SK-N-SH (cell line): ENCODE measurements at regions not wholly inside any gene's neighbourhood (a gene's known extent, or its start where the extent isn't known, plus 50 kb on each side); places are given as distances from the start of the nearest gene placed in this dataset.

Experiments
- CTCF ChIA-PET: fragments of 300-600, 350-600 bp; formaldehyde crosslinking; extraction: SDS; loops from one replicate; lab custom pipeline; 2021; lab: Yijun Ruan, JAX
- POLR2A ChIA-PET: fragments of 350-600 bp; sonication (Branson Sonifier 250); formaldehyde crosslinking; extraction: SDS; loops from one replicate; lab custom pipeline; 2020; ENCODE audit warnings: antibody characterized with exemption, inconsistent platforms; lab: Yijun Ruan, JAX
- DNase-seq: peaks from one replicate; pipeline ENCODE4 v3.0.0; 2012
- H2AFZ ChIP-seq: fragments of 200-600 bp; sonication (generic); 2 replicates; pipeline ENCODE4 v1.8.1; 2016; ENCODE audit warnings: antibody characterized with exemption, mild to moderate bottlenecking, low read depth
- H3F3A ChIP-seq: fragments of 200-600 bp; sonication (generic); replicated peaks from 2 replicates; pipeline ENCODE3; 2016; ENCODE audit warnings: antibody characterized with exemption, mild to moderate bottlenecking; ENCODE audit not compliant: insufficient read depth
- H3K27ac ChIP-seq, 2 experiments: fragments of 200-500 bp in 1 of 2; fragments of 200-600 bp in 1 of 2; sonication (Bioruptor generic) in 1 of 2; sonication (generic), shearing (Covaris generic) in 1 of 2; 2 replicates each; pipeline versions ENCODE4 v1.5.1 to v1.6.1; 2014 to 2016; ENCODE audit warnings: low read depth in 2 of 2, inconsistent platforms in 1 of 2, low read length in 1 of 2, mild to moderate bottlenecking in 1 of 2, mixed read lengths in 1 of 2
- H3K27me3 ChIP-seq: fragments of 200-600 bp; sonication (generic), shearing (Covaris generic); 2 replicates; pipeline ENCODE4 v1.6.1; 2016; ENCODE audit warnings: mixed run types; ENCODE audit not compliant: insufficient read depth
- H3K36me3 ChIP-seq, 2 experiments: fragments of 200-500 bp in 1 of 2; fragments of 200-600 bp in 1 of 2; sonication (Bioruptor generic) in 1 of 2; sonication (generic) in 1 of 2; replicated peaks in 1 of 2; 2 replicates each; pipeline versions ENCODE3 to v1.5.1; 2014 to 2016; ENCODE audit warnings: low read length in 1 of 2, mild to moderate bottlenecking in 1 of 2; ENCODE audit not compliant: insufficient read depth in 2 of 2, control insufficient read depth in 1 of 2
- H3K4me1 ChIP-seq, 2 experiments: fragments of 200-500 bp in 1 of 2; fragments of 200-600 bp in 1 of 2; sonication (Bioruptor generic) in 1 of 2; sonication (generic), shearing (Covaris generic) in 1 of 2; 2 replicates each; pipeline versions ENCODE4 v1.5.1 to v1.6.1; 2014 to 2016; ENCODE audit warnings: low read depth in 1 of 2, low read length in 1 of 2, mixed run types in 1 of 2; ENCODE audit not compliant: insufficient read depth in 2 of 2, control insufficient read depth in 1 of 2
- H3K4me2 ChIP-seq: fragments of 200-600 bp; sonication (generic), shearing (Covaris generic); 2 replicates; pipeline ENCODE4 v1.6.1; 2017; ENCODE audit warnings: mixed run types
- H3K4me3 ChIP-seq, 2 experiments: fragments of 200-500 bp in 1 of 2; fragments of 200-600 bp in 1 of 2; sonication (Bioruptor generic) in 1 of 2; sonication (generic), shearing (Covaris generic) in 1 of 2; 2 replicates each; pipeline versions ENCODE4 v1.5.1 to v1.8.1; 2014 to 2016; ENCODE audit warnings: low read depth in 2 of 2, inconsistent platforms in 1 of 2, low read length in 1 of 2, mild to moderate bottlenecking in 1 of 2, mixed read lengths in 1 of 2, moderate library complexity in 1 of 2
- H3K79me2 ChIP-seq: fragments of 200-600 bp; sonication (generic); 2 replicates; pipeline ENCODE4 v1.8.1; 2017; ENCODE audit warnings: mild to moderate bottlenecking; ENCODE audit not compliant: insufficient read depth
- H3K9ac ChIP-seq: fragments of 200-600 bp; sonication (generic); 2 replicates; pipeline ENCODE4 v1.6.1; 2017; ENCODE audit warnings: mixed run types
- H3K9me2 ChIP-seq: fragments of 200-600 bp; sonication (generic); 2 replicates; pipeline ENCODE4 v1.6.1; 2017; ENCODE audit warnings: mixed run types
- H3K9me3 ChIP-seq: fragments of 200-600 bp; sonication (generic); 2 replicates; pipeline ENCODE4 v1.6.1; 2017; ENCODE audit warnings: mixed run types, mild to moderate bottlenecking, moderate library complexity
- H4K20me1 ChIP-seq: fragments of 200-600 bp; sonication (generic); 2 replicates; pipeline ENCODE4 v1.6.1; 2017; ENCODE audit warnings: mild to moderate bottlenecking, mixed run types; ENCODE audit not compliant: insufficient read depth
- CHD2 ChIP-seq: fragments of 150-350 bp; IDR thresholded peaks from 2 replicates; pipeline ENCODE4 v1.6.1; 2018; ENCODE audit warnings: low read length; ENCODE audit not compliant: partially characterized antibody
- CTCF ChIP-seq: fragments of 200-600 bp; sonication (generic); IDR thresholded peaks from 2 replicates; pipeline ENCODE4 v1.6.1; 2017; ENCODE audit warnings: antibody characterized with exemption, mild to moderate bottlenecking, moderate library complexity
- ELF1 ChIP-seq: IDR thresholded peaks from 2 replicates; pipeline ENCODE4 v1.4.0; 2012
- EP300 ChIP-seq, 2 experiments: IDR thresholded peaks; 2 replicates each; pipeline versions ENCODE4 v1.4.0 to v1.6.1; 2012; ENCODE audit warnings: borderline replicate concordance in 1 of 2, low read depth in 1 of 2, low read length in 1 of 2
- EZH2phosphoT487 ChIP-seq: fragments of 200-600 bp; sonication (generic); IDR thresholded peaks from 2 replicates; pipeline ENCODE4 v1.6.1; 2017; ENCODE audit warnings: low read depth, mixed run types, mild to moderate bottlenecking, antibody characterized with exemption, moderate library complexity, borderline replicate concordance
- GABPA ChIP-seq: IDR thresholded peaks from 2 replicates; pipeline ENCODE4 v1.4.0; 2012; ENCODE audit warnings: low read depth, mild to moderate bottlenecking
- GATA2 ChIP-seq: sonication (generic); formaldehyde crosslinking; IDR thresholded peaks from 2 replicates; pipeline ENCODE4 v1.5.0; 2020; ENCODE audit warnings: mild to moderate bottlenecking, missing genetic modification reagents
- JUND ChIP-seq: IDR thresholded peaks from 2 replicates; pipeline ENCODE4 v1.4.0; 2012
- MEF2A ChIP-seq: IDR thresholded peaks from 2 replicates; pipeline ENCODE4 v1.4.0; 2012; ENCODE audit warnings: low read depth, borderline replicate concordance
- POLR2AphosphoS5 ChIP-seq: IDR thresholded peaks from 2 replicates; pipeline ENCODE4 v1.6.1; 2012; ENCODE audit warnings: low read depth, low read length
- RAD21 ChIP-seq: IDR thresholded peaks from 2 replicates; pipeline ENCODE4 v1.6.1; 2012; ENCODE audit warnings: mild to moderate bottlenecking, low read length
- REST ChIP-seq: IDR thresholded peaks from 2 replicates; pipeline ENCODE4 v1.6.1; 2012; ENCODE audit warnings: mild to moderate bottlenecking, low read depth, low read length, moderate library complexity
- SIN3A ChIP-seq: IDR thresholded peaks from 2 replicates; pipeline ENCODE4 v1.6.1; 2012; ENCODE audit warnings: low read depth, mild to moderate bottlenecking, low read length, moderate library complexity, borderline replicate concordance
- SMC3 ChIP-seq: IDR thresholded peaks from 2 replicates; pipeline ENCODE4 v1.6.1; 2012; ENCODE audit warnings: low read depth, low read length, improper control_type of control experiment
- TAF1 ChIP-seq: IDR thresholded peaks from 2 replicates; pipeline ENCODE4 v1.6.1; 2012; ENCODE audit warnings: low read depth, mild to moderate bottlenecking, low read length, moderate library complexity, borderline replicate concordance
- TEAD4 ChIP-seq: IDR thresholded peaks from 2 replicates; pipeline ENCODE4 v1.4.0; 2012; ENCODE audit warnings: mild to moderate bottlenecking, borderline replicate concordance; ENCODE audit not compliant: insufficient read depth
- YY1 ChIP-seq: IDR thresholded peaks from 2 replicates; pipeline ENCODE4 v1.4.0; 2012; ENCODE audit warnings: low read depth, mild to moderate bottlenecking
- WGBS: methylation state at CpG from one replicate; pipeline ENCODE4 v1.1.6; 2017; ENCODE audit warnings: low lambda C conversion rate; 5-methylcytosine and 5-hydroxymethylcytosine counted together
- TF ChIP-seq, protein P1 (sequence below): IDR thresholded peaks from 2 replicates; pipeline ENCODE4 v1.4.0; 2012; ENCODE audit warnings: low read depth, borderline replicate concordance
- TF ChIP-seq, protein P2 (sequence below): IDR thresholded peaks from 2 replicates; pipeline ENCODE4; 2012
- TF ChIP-seq, protein P3 (sequence below): fragments of 150-350 bp; IDR thresholded peaks from 2 replicates; pipeline ENCODE4 v1.6.1; 2017; ENCODE audit warnings: antibody characterized with exemption, low read length, low read depth, borderline replicate concordance

GRCh38 chr18:43863180-43863579 is 585.9 kb upstream of the SYT4 start:
- no peak overlapping the region for H3K4me2 ChIP-seq
- 83% methylated on average over 1 of the region's 1 CpG for WGBS
- no peaks in the 10 kb centered on the region for H4K20me1 ChIP-seq
- no peaks in the 10 kb centered on the region; a peak in 1 of 4 replicates for H3K4me1 ChIP-seq
- H3K4me3 ChIP-seq = no peak overlapping the region
- no peak for TF ChIP-seq SIN3A
- TF ChIP-seq POLR2AphosphoS5 = no peak
- no peak for TF ChIP-seq EZH2phosphoT487
- TF ChIP-seq GATA2 = no peak
- no peak for TF ChIP-seq SMC3
- TF ChIP-seq CHD2 = no peak
- TF ChIP-seq, protein P1, sequence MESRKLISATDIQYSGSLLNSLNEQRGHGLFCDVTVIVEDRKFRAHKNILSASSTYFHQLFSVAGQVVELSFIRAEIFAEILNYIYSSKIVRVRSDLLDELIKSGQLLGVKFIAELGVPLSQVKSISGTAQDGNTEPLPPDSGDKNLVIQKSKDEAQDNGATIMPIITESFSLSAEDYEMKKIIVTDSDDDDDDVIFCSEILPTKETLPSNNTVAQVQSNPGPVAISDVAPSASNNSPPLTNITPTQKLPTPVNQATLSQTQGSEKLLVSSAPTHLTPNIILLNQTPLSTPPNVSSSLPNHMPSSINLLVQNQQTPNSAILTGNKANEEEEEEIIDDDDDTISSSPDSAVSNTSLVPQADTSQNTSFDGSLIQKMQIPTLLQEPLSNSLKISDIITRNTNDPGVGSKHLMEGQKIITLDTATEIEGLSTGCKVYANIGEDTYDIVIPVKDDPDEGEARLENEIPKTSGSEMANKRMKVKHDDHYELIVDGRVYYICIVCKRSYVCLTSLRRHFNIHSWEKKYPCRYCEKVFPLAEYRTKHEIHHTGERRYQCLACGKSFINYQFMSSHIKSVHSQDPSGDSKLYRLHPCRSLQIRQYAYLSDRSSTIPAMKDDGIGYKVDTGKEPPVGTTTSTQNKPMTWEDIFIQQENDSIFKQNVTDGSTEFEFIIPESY = no peak
- no peak for TF ChIP-seq ELF1
- TF ChIP-seq, protein P2, sequence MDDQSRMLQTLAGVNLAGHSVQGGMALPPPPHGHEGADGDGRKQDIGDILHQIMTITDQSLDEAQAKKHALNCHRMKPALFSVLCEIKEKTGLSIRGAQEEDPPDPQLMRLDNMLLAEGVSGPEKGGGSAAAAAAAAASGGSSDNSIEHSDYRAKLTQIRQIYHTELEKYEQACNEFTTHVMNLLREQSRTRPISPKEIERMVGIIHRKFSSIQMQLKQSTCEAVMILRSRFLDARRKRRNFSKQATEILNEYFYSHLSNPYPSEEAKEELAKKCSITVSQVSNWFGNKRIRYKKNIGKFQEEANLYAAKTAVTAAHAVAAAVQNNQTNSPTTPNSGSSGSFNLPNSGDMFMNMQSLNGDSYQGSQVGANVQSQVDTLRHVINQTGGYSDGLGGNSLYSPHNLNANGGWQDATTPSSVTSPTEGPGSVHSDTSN = no peak
- TF ChIP-seq TAF1 = no peak
- no peak for TF ChIP-seq REST
- TF ChIP-seq GABPA = no peak
- TF ChIP-seq JUND = no peak
- TF ChIP-seq EP300 (IDR thresholded peaks at IDR 0.05; ENCODE audit: borderline replicate concordance in 1 of 2, low read depth in 1 of 2, low read length in 1 of 2) = no peak
- no peak for TF ChIP-seq MEF2A
- TF ChIP-seq CTCF = no peak
- TF ChIP-seq, protein P3, sequence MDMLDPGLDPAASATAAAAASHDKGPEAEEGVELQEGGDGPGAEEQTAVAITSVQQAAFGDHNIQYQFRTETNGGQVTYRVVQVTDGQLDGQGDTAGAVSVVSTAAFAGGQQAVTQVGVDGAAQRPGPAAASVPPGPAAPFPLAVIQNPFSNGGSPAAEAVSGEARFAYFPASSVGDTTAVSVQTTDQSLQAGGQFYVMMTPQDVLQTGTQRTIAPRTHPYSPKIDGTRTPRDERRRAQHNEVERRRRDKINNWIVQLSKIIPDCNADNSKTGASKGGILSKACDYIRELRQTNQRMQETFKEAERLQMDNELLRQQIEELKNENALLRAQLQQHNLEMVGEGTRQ = no peak
- TF ChIP-seq RAD21 = no peak
- no peak for TF ChIP-seq YY1
- no peak for TF ChIP-seq TEAD4
- H3K9me3 ChIP-seq = no peaks in the 10 kb centered on the region
- no peak overlapping the region for H3K27ac ChIP-seq
- ChIA-PET CTCF (no interaction called here), POLR2A (no interaction called here)
- H3K9me2 ChIP-seq = no peaks in the 10 kb centered on the region
- H3K9ac ChIP-seq = no peak overlapping the region
- no peaks in the 10 kb centered on the region for H3F3A ChIP-seq
- no peaks in the 10 kb centered on the region for H3K36me3 ChIP-seq
- DNase-seq = no peak
- no peaks in the 10 kb centered on the region for H3K79me2 ChIP-seq
- H2AFZ ChIP-seq = no peak overlapping the region
- H3K27me3 ChIP-seq = no peaks in the 10 kb centered on the region
